ENCODE measurements at regions not wholly inside any gene's neighbourhood (a gene's known extent, or its start where the extent isn't known, plus 50 kb on each side); places are given as distances from the start of the nearest gene placed in this dataset.
A peak's percentile ranks its signal among the peaks of the same experiment; 100 is the strongest.

GRCh38 chr4:31545330-31545729 lies 825.2 kb downstream of the PCDH7 start:
- ATAC-seq: no peak

GRCh38 chr4:31545755-31546154 lies 825.6 kb downstream of the PCDH7 start:
- peak; percentile 46 for ATAC-seq

- no peak for ATAC-seq
Measured at GRCh38 chr4:31548021-31548420, 827.9 kb downstream of the PCDH7 start.

GRCh38 chr4:31548823-31549222 lies 828.7 kb downstream of the PCDH7 start:
- ATAC-seq: no peak

GRCh38 chr4:31549256-31549655 lies 829.1 kb downstream of the PCDH7 start:
- no peak for ATAC-seq

- peak; percentile 31 for ATAC-seq
Measured at GRCh38 chr4:31557437-31557836, 837.3 kb downstream of the PCDH7 start.

GRCh38 chr4:31573554-31573953 lies 853.4 kb downstream of the PCDH7 start:
- peak; percentile 63 for ATAC-seq

GRCh38 chr4:31575504-31575903 lies 855.3 kb downstream of the PCDH7 start:
- no peak for ATAC-seq

- ATAC-seq: no peak
Measured at GRCh38 chr4:31580843-31581242, 860.7 kb downstream of the PCDH7 start.

GRCh38 chr4:31585503-31585902 lies 865.3 kb downstream of the PCDH7 start:
- no peak for ATAC-seq

GRCh38 chr4:31592293-31592692 lies 872.1 kb downstream of the PCDH7 start:
- ATAC-seq: no peak

GRCh38 chr4:31595496-31595895 lies 875.3 kb downstream of the PCDH7 start:
- ATAC-seq: no peak

- ATAC-seq: no peak
Measured at GRCh38 chr4:31598639-31599038, 878.5 kb downstream of the PCDH7 start.

- ATAC-seq: no peak
Measured at GRCh38 chr4:31601793-31602192, 881.6 kb downstream of the PCDH7 start.

GRCh38 chr4:31613946-31614623 lies 893.9 kb downstream of the PCDH7 start:
- ATAC-seq: no peak

GRCh38 chr4:31617667-31618066 lies 897.5 kb downstream of the PCDH7 start:
- no peak for ATAC-seq

GRCh38 chr4:31620476-31620875 lies 900.3 kb downstream of the PCDH7 start:
- no peak for ATAC-seq

GRCh38 chr4:31645236-31645635 lies 925.1 kb downstream of the PCDH7 start:
- ATAC-seq: no peak

GRCh38 chr4:31647786-31648185 lies 927.6 kb downstream of the PCDH7 start:
- ATAC-seq: no peak

- ATAC-seq: no peak
Measured at GRCh38 chr4:31649878-31650277, 929.7 kb downstream of the PCDH7 start.

GRCh38 chr4:31651541-31651940 lies 931.4 kb downstream of the PCDH7 start:
- no peak for ATAC-seq

- no peak for ATAC-seq
Measured at GRCh38 chr4:31655328-31655727, 935.2 kb downstream of the PCDH7 start.

- peak; percentile 68 for ATAC-seq
Measured at GRCh38 chr4:31657859-31658570, 937.8 kb downstream of the PCDH7 start.

GRCh38 chr4:31660916-31661315 lies 940.7 kb downstream of the PCDH7 start:
- no peak for ATAC-seq

Measured in esophagus mucosa (tissue), 1 donor.